Activated gamma-delta T cell (primary cell): ENCODE measurements at regions not wholly inside any gene's neighbourhood (a gene's known extent, or its start where the extent isn't known, plus 50 kb on each side); places are given as distances from the start of the nearest gene placed in this dataset.
"Not testable (repeated sequence)": the region's sequence is repeated elsewhere in the genome, so short reads cannot be mapped to it uniquely, and the experiment has no call there.

Source experiments
- DNase-seq: peaks from one replicate; lab custom pipeline; 2025; lab: John Stamatoyannopoulos, UW

GRCh38 chr7:68393051-68393450 lies 1205.2 kb upstream of the AUTS2 start:
- no peak for DNase-seq

GRCh38 chr7:68394131-68394530 lies 1204.1 kb upstream of the AUTS2 start:
- DNase-seq = no peak

GRCh38 chr7:68399991-68400590 lies 1198.2 kb upstream of the AUTS2 start:
- no peak for DNase-seq

- no peak for DNase-seq
Observed at GRCh38 chr7:68400783-68401182, 1197.5 kb upstream of the AUTS2 start.

GRCh38 chr7:68401313-68401712 lies 1197.0 kb upstream of the AUTS2 start:
- no peak for DNase-seq

DNA sequence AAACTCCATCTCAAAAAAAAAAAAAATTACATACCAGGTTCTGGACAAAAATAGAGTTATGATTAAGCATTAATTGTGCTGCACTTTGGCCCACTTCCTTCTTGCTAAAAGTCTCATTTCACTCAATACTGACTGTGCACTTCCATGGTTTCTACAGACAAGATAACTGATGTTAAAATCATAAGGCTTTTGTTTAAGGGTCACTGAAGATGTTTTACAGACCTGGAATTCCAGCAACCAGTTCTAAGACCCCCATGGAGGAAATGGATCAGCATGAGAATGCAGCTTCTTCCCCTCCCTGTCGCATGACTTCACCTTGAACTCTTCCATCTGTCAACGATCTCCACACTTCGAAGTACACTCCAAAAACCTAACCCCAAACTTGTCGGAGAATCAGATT lies 1191.8 kb upstream of the AUTS2 start:
- no peak for DNase-seq

DNA sequence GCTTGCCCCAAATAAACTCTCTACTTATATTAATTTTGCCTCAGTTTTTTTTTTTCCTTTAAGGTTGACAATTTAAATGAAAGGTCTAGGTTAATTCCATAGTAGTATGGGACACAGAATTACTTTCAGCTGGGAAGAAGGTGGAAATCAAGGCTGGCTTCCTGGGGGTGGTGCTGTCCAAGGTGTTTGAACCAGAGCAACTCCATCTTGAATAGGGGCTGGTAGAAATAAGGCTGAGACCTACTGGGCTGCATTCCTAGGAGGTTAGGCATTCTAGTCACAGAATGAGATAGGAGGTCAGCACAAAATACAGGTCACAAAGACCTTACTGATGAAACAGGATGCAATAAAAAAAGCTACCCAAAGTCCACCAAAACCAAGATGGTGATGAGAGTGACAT lies 1190.8 kb upstream of the AUTS2 start:
- DNase-seq = no peak

GRCh38 chr7:68408873-68409272 lies 1189.4 kb upstream of the AUTS2 start:
- no peak for DNase-seq

DNA sequence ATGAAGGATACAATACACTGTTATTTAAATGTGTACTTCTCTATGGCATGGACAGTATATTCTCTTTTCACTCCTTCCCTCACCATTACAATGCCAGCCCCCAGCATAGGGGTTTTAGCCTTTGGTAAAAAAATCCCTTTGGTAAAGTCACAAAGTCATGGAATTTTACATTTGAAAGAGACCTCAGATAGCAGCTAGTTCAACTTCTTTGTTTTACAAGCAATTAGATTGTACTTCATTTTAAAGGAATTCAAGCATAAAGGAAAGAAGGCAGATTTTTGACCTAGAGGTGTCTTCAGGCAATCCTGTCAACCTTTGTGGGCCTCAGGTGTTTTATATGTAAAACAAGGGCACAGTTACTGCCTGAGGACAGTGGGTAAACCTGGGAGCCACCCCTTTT lies 1188.4 kb upstream of the AUTS2 start:
- no peak for DNase-seq

DNA sequence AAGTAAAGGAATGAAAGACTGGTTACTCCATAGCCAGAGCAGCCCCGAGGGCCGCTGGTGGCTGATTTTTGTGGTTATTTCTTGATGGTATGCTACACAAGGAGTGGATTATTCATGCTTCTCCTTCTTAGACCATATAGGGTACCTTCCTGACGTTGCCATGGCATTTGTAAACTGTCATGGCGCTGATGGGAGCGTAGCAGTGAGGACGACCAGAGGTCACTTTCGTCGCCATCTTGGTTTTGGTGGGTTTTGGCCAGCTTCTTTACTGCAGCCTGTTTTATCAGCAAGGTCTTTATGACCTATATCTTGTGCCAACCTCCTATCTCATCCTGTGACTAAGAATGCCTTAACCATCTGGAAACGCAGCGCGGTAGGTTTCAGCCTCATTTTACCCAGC lies 1187.6 kb upstream of the AUTS2 start:
- DNase-seq = not testable (repeated sequence)

- DNase-seq = no peak
Observed at GRCh38 chr7:68411742-68412141, 1186.5 kb upstream of the AUTS2 start.

- DNase-seq = no peak
Observed at GRCh38 chr7:68414631-68415425, 1183.4 kb upstream of the AUTS2 start.

DNA sequence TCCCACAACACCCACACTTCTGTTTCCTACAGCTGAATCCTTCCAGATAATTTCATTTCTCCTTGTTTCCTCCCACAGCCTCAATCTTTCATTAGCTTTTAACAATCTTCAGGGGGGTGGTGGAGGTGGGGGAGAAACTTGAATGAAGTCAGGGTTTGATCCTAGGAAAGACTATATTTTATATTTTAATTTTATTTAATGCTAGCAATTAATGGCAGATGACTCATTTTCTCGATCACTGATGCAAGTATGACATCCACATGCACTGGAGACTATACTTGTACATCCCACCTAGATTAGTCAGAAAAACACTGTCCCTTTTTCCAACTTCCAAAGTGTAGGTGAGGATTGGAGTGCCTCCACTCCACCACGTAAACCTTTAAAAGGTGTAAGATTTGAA lies 1181.3 kb upstream of the AUTS2 start:
- no peak for DNase-seq

DNA sequence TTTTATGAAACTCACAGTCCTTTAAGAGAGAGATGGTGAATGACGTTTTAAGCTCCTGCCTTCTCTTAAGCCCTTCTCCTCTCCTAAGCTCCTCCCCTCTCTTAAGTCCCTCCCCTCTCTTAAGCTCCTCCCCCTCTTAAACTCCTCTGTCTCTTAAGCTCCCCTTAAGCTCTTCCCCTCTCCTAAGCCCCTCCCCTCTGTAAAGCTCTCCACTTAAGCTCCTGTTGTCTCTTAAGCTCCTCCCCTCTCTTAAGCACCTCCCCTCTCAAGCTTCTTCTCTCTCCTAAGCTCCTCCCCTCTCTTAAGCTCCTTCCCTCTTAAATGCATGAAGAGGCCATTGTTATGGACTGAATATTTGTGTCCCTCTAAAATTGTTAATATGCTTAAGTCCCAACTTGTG lies 1180.6 kb upstream of the AUTS2 start:
- DNase-seq = no peak

- no peak for DNase-seq
Observed at GRCh38 chr7:68420342-68421192, 1177.7 kb upstream of the AUTS2 start.

GRCh38 chr7:68421712-68422111 lies 1176.6 kb upstream of the AUTS2 start:
- no peak for DNase-seq

DNA sequence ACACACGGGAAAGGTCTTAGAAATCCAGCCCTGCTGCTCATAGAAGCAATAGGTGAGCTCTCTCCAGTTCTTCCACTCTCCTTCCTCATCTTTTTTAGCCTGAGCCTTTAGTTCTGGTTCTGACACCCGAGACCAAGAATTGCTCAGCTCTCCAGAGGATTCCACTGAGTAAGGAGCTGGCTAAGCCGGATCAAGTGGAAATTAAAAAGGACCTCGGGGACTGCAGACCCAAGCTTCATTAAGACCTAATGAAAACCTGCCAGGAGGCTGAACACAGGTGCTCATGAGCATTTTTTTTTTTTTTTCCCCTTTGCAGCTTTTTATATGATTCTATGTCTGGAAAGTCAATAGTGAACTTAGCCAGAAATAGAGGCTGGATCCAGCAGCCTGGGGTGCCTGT lies 1176.0 kb upstream of the AUTS2 start:
- DNase-seq = no peak

- no peak for DNase-seq
Observed at GRCh38 chr7:68423356-68423755, 1174.9 kb upstream of the AUTS2 start.

- no peak for DNase-seq
Observed at GRCh38 chr7:68424658-68425297, 1173.5 kb upstream of the AUTS2 start.

DNA sequence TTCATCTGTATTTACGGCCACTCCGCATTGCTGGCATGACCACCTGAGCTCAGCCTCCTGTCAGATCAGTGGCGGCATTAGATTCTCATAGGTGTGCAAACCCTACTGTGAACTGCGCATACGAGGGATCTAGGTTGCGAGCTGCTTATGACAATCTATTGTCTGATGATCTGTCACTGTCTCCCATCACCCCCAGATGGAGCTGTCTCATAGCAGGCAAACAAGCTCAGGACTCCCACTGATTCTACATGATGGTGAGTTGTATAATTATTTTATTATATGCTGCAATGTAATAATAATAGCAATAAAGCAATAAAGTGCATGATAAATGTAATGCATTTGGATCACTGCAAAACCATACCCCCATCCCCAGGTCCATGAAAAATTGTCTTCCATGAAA lies 1172.9 kb upstream of the AUTS2 start:
- DNase-seq = no peak

DNA sequence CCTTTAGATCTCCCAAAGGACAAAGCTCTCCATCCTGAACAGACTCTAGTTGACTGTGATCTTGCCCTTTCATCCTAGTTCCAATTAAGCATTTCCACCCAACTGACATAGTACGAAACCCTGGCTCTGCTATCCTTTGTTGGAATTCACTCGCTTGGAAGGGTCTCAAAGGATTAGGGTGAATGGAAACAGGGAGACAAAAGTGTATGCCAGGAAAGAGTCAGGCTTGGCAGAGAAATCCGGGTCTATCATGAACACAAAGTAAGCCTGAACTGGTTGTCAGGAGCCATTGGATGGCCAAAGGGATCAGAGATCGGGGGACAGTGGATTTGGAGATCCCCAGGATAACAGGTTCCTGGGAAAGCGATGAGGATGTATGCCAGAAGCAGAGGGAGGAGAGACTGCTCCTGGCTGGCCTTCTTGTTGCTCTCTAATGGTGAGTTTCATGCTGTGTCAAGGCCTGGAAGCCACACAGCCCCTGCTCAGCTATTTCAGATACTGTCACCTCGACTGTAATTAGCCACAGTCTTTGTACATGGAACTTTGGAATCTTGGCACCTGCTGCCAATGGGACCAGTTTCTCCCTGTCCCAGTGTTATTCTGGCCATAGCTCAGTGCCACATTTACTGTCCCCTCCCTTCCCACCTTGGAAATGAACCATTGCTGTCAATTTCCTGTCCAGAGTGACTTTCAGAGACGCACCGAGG lies 1168.7 kb upstream of the AUTS2 start:
- DNase-seq = no peak

GRCh38 chr7:68432585-68432984 lies 1165.7 kb upstream of the AUTS2 start:
- DNase-seq = no peak
